Activated CD8-positive, alpha-beta memory T cell treated with anti-CD3 and anti-CD28 coated beads for 48 hours (primary cell): ENCODE measurements at regions not wholly inside any gene's neighbourhood (a gene's known extent, or its start where the extent isn't known, plus 50 kb on each side); places are given as distances from the start of the nearest gene placed in this dataset.

Experiments
- DNase-seq, 3 experiments: peaks; one replicate each; pipeline ENCODE4 v3.0.0-alpha.2; 2020; ENCODE audit warnings: low read depth in 2 of 3, low spot score in 2 of 3

- DNase-seq, result no peak
These were observed 1193.0 kb downstream of the UQCRFS1 start for GRCh38 chr19:28019901-28020300.

- DNase-seq, result no peak
These were observed 1193.6 kb downstream of the UQCRFS1 start for GRCh38 chr19:28019371-28019770.

GRCh38 chr19:28018499-28018898 lies 1194.5 kb downstream of the UQCRFS1 start:
- no peak for DNase-seq

- no peak for DNase-seq
These were observed 1198.1 kb downstream of the UQCRFS1 start for GRCh38 chr19:28014615-28015405.

- no peak for DNase-seq
These were observed 1200.6 kb downstream of the UQCRFS1 start for GRCh38 chr19:28012361-28012760.

- no peak for DNase-seq
These were observed 1202.3 kb downstream of the UQCRFS1 start for GRCh38 chr19:28010656-28011055.

- no peak for DNase-seq
These were observed 1203.3 kb downstream of the UQCRFS1 start for GRCh38 chr19:28009696-28010095.

GRCh38 chr19:28008695-28009094 lies 1204.3 kb downstream of the UQCRFS1 start:
- DNase-seq, result no peak

GRCh38 chr19:28003543-28003942 lies 1209.4 kb downstream of the UQCRFS1 start:
- DNase-seq, result no peak

- no peak for DNase-seq
These were observed 1215.9 kb downstream of the UQCRFS1 start for GRCh38 chr19:27997069-27997468.

- DNase-seq, result no peak
These were observed 1219.1 kb downstream of the UQCRFS1 start for GRCh38 chr19:27993619-27994570.

- DNase-seq, result no peak
These were observed 1226.7 kb downstream of the UQCRFS1 start for GRCh38 chr19:27986299-27986698.

GRCh38 chr19:27975419-27976005 lies 1237.4 kb downstream of the UQCRFS1 start:
- no peak for DNase-seq

- DNase-seq, result no peak
These were observed 1238.9 kb downstream of the UQCRFS1 start for GRCh38 chr19:27974082-27974513.

- no peak for DNase-seq
These were observed 1240.5 kb downstream of the UQCRFS1 start for GRCh38 chr19:27972291-27973040.

- no peak for DNase-seq
These were observed 1241.1 kb downstream of the UQCRFS1 start for GRCh38 chr19:27971869-27972268.

- DNase-seq, result no peak
These were observed 1241.9 kb downstream of the UQCRFS1 start for GRCh38 chr19:27971071-27971470.

- no peak for DNase-seq
These were observed 1246.5 kb downstream of the UQCRFS1 start for GRCh38 chr19:27966390-27966816.

- DNase-seq, result no peak
These were observed 1248.8 kb downstream of the UQCRFS1 start for GRCh38 chr19:27964185-27964584.

- no peak for DNase-seq
These were observed 1250.7 kb downstream of the UQCRFS1 start for GRCh38 chr19:27962264-27962663.
